Brain pericyte (primary cell): ENCODE measurements at regions not wholly inside any gene's neighbourhood (a gene's known extent, or its start where the extent isn't known, plus 50 kb on each side); places are given as distances from the start of the nearest gene placed in this dataset.
"Not testable (repeated sequence)": the region's sequence is repeated elsewhere in the genome, so short reads cannot be mapped to it uniquely, and the experiment has no call there.

Experiments
- DNase-seq: peaks from one replicate; pipeline ENCODE4 v3.0.0-alpha.2; 2012; ENCODE audit warnings: low read depth, low spot score

GRCh38 chr1:219352961-219353651 is 179.4 kb downstream of the LYPLAL1 start:
- no peak for DNase-seq

DNA sequence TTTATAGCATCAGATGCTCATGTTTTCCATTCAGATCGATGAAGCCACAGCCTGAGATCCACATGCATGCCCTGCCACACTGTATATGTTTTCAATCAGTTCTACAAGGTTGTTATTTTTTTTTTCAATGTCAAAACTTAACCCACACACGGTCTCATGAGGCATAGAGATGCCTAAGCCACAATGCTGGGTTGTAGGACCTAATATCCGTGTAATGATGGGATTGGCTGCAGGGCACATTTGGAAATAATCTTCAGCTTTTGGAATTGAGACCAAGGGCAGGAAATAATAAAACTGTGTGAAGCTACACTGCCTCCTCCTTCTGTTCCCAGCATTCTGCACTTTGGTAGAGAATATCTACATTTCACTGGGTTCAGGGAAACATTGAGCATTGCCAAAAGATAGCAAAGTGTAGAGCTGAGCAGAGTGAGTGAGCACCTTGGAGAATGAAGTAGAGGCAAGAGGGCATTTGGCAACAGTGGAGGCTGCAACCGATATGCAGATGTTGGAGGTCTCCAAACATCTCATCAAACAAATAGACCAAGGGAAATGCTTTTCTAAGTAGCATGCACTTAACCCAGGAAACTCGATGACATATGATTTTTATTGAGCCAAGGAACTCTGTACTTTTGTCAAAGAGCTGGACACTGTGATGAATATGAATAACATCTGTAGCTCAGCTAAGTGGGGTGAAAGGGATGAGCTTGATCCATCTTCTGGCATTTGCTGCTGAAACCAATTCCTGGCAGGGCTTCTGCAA is 176.7 kb downstream of the LYPLAL1 start:
- no peak for DNase-seq

DNA sequence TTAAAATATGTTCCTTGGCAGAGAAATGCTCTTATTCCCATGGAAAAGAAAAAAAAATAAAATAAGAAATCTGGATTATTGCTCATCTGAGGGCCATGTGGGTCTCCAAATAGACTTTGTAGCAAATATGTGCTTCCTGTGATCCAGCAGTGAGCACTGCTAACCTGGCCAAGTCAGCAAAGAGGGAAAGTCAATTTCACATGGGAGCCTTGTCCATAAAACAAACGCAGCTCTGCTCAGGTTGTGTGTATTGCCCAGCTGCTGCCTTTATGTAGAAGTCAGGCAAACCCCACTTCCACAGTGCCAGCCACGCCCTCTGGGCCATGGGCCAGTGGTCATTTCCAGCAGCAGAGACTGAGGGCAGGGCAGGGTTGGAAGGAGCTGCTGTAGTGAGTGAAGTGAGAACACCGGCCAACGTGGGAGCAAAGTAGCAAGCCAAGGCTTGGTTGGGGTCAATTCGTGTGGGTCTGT is 174.3 kb downstream of the LYPLAL1 start:
- no peak for DNase-seq

- DNase-seq: no peak
Observed at GRCh38 chr1:219347376-219347775, 173.7 kb downstream of the LYPLAL1 start.

GRCh38 chr1:219345953-219346352 is 172.3 kb downstream of the LYPLAL1 start:
- DNase-seq: no peak

- DNase-seq: no peak
Observed at GRCh38 chr1:219342836-219343235, 169.2 kb downstream of the LYPLAL1 start.

- no peak for DNase-seq
Observed at GRCh38 chr1:219340796-219341195, 167.1 kb downstream of the LYPLAL1 start.

DNA sequence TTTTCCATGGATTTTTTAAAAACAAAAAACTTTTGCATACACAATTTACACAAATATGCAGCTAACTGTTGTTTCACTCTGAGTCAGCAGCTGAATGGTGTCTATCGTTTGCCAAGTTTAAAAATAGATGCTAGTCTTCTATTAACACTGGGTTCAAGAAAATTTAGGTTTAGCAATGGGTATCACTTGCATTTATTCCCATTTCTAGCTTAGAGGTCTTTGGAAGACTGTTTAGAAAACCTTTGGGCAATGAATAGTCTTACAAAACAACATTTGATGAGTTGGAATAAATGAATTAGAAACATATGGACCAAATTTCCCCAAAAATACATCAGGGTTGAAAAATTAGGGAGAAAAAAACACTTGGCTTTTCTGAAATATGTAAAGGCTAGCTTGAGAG is 165.8 kb downstream of the LYPLAL1 start:
- DNase-seq: no peak

- DNase-seq: no peak
Observed at GRCh38 chr1:219337588-219337987, 163.9 kb downstream of the LYPLAL1 start.

DNA sequence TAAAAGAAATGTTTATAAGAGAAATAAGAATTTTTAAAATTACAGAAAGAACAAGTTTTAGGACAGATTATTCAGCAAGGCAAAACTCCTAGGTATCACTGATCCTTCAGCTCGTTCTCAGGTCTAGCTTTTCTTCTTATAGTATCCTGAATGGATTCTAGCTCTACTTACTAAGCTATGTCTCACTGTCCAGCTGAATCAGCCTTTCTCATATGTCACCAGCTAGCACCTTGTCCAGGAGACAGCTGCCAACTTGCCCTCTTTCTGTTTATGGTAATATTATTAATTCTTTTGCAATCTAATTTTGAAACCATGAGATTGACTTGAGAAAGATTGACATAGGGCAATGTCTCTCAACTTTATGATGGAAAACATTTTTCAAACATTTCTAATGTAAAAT is 159.9 kb downstream of the LYPLAL1 start:
- no peak for DNase-seq

DNA sequence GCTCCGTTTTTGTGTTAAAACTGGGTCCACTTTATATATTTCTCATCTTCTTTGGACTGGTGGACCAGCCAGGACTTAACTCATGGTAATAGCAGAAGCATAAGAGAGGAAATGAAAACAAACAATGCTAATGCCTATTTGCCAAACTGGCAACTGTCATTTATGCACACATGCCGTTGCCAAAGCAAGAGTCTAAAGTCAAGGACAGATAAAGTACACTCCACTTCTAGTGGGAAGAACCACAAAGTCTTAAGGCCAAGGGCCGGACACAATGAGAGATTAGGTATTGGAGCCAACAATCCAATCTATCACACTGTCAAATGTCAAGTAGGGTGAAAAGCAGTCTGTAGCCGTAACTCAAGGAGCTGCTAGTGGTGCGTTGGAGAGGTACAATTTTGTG is 157.7 kb downstream of the LYPLAL1 start:
- DNase-seq: no peak

DNA sequence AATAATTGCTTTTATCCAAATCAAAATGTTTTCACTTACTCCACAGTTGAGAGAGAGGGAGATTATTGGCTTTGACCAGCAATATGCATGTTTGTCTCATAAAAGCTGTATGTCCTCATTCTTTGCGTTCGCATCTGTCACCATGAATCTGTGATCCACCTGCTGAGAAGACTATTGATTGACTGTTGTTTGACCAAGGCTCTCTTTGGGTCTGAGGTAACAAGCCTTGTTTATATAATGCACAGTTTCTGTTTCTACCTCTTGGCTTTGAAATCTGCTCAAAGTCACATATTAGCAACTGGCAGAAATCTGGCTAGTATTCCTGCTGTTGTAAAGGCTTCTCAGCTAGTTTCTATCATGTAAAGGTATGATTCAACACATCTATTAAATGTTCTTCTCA is 157.0 kb downstream of the LYPLAL1 start:
- DNase-seq: no peak

- no peak for DNase-seq
Observed at GRCh38 chr1:219330001-219330400, 156.3 kb downstream of the LYPLAL1 start.

GRCh38 chr1:219329578-219329977 is 155.9 kb downstream of the LYPLAL1 start:
- no peak for DNase-seq

GRCh38 chr1:219326843-219327242 is 153.2 kb downstream of the LYPLAL1 start:
- no peak for DNase-seq

- DNase-seq: no peak
Observed at GRCh38 chr1:219325368-219325742, 151.7 kb downstream of the LYPLAL1 start.

DNA sequence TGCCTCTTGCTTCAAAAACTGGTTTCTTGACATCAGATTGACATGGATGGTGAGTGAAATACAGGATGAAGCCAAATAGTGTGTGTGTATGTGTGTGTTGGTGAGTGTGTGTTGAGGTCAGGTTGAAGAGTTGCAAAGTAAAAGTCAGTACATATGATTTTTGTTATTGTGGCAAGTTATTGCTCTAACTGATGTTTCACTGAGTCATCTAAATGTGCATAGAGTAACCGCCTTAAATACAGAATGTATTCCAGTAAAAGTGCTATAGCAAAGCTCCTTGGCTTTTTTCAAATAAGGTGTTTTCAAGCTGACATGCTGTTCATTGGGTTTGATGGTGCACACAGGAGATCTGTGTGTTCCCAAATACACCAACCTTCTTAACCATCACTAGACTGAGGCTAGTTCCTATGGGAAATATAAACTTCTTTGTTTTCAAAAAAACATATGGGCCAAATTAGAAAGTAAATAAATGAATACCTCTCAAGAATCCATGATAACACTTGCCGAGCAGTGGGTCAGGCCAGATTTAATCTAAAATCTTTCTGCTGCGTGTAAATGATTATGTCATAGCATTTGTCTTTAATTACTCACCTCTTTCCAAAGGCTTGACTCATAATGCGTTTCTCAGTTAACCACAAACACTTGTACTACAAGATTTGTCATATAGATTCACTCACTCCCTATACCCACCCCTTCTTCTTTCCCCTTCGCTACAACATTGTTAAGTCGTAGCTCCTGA is 151.1 kb downstream of the LYPLAL1 start:
- no peak for DNase-seq

DNA sequence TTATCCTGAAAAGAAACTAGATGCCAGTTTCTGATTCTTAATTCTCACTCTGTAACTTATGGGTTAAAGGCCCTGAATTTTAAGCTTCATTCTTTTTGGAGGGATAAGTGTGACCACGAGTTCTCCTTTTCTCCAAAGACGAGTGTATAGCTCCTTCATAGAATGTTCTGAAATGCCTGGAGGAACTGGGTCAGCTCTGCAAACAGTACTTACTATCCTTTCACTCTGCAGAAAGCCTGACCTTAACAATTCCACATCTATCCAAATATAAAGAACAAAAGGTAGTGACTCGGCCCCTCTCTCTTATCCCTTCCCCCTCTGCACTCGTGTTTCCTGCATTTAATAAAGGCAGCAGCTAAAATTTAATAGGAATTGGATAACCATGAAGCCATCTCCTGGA is 150.5 kb downstream of the LYPLAL1 start:
- DNase-seq: no peak

GRCh38 chr1:219323426-219323825 is 149.7 kb downstream of the LYPLAL1 start:
- no peak for DNase-seq

GRCh38 chr1:219322766-219323165 is 149.1 kb downstream of the LYPLAL1 start:
- no peak for DNase-seq

GRCh38 chr1:219320563-219320962 is 146.9 kb downstream of the LYPLAL1 start:
- DNase-seq: not testable (repeated sequence)

DNA sequence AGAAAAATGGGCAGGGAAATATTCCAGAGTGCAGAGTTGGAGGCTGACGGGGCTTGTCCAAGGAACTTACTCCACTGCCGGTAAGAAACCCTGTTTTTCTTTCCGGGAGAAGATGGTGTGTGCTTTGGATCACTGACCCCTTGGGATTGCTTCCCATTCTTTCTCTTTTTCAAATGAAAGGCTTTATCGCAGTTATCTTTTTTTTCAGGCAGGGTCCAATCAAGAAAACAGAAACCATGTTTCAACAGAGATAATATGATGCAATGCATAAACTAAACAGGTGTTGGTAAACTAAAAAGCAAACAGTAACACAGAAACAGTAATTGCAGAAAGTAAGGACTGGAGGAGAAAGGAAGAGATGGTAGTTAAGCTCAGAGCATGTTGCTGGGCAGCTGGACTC is 145.1 kb downstream of the LYPLAL1 start:
- no peak for DNase-seq
